KMS-11 (cell line): ENCODE measurements at regions not wholly inside any gene's neighbourhood (a gene's known extent, or its start where the extent isn't known, plus 50 kb on each side); places are given as distances from the start of the nearest gene placed in this dataset.
A peak's percentile ranks its signal among the peaks of the same experiment; 100 is the strongest.

Experiments
- H2AFZ ChIP-seq: fragments of 200-600 bp; sonication (generic); 2 replicates; pipeline ENCODE4 v1.6.1; 2016; ENCODE audit warnings: antibody characterized with exemption, mixed run types, low read depth
- H3K27ac ChIP-seq: fragments of 200-600 bp; sonication (generic); 2 replicates; pipeline ENCODE4 v1.6.1; 2016; ENCODE audit warnings: mild to moderate bottlenecking, mixed run types
- H3K27me3 ChIP-seq: fragments of 200-600 bp; sonication (generic); 2 replicates; pipeline ENCODE4 v1.6.1; 2017; ENCODE audit warnings: mild to moderate bottlenecking, low read depth, mixed run types, moderate library complexity; ENCODE audit not compliant: insufficient read depth
- H3K36me3 ChIP-seq: fragments of 200-600 bp; sonication (generic); 2 replicates; pipeline ENCODE4 v1.6.1; 2017; ENCODE audit warnings: mild to moderate bottlenecking, mixed run types; ENCODE audit not compliant: insufficient read depth
- H3K4me1 ChIP-seq: fragments of 200-600 bp; sonication (generic); 2 replicates; pipeline ENCODE4 v1.6.1; 2016; ENCODE audit warnings: mild to moderate bottlenecking, low read depth, mixed run types; ENCODE audit not compliant: poor library complexity, severe bottlenecking
- H3K4me2 ChIP-seq: fragments of 200-600 bp; sonication (generic); 2 replicates; pipeline ENCODE4 v1.7.0; 2016; ENCODE audit warnings: mild to moderate bottlenecking, mixed run types
- H3K4me3 ChIP-seq: fragments of 200-600 bp; sonication (generic); IDR thresholded peaks from 2 replicates; pipeline ENCODE4 v1.6.1; 2017; ENCODE audit warnings: low read depth, low read length, mixed read lengths; ENCODE audit not compliant: insufficient read depth
- H3K79me2 ChIP-seq: fragments of 200-600 bp; sonication (generic); 2 replicates; pipeline ENCODE4 v1.6.1; 2016; ENCODE audit warnings: low read depth, mixed run types; ENCODE audit not compliant: insufficient read depth
- H3K9ac ChIP-seq: fragments of 200-600 bp; sonication (generic); 2 replicates; pipeline ENCODE4 v1.6.1; 2016; ENCODE audit warnings: mild to moderate bottlenecking, mixed run types
- H4K20me1 ChIP-seq: fragments of 200-600 bp; sonication (generic); 2 replicates; pipeline ENCODE4 v1.6.1; 2016; ENCODE audit warnings: mild to moderate bottlenecking, mixed run types; ENCODE audit not compliant: insufficient read depth
- TF ChIP-seq, protein P1 (sequence below): fragments of 200-600 bp; sonication (generic); conservative IDR thresholded peaks from 2 replicates; pipeline ENCODE4 v1.6.1; 2017; ENCODE audit warnings: low read depth, mild to moderate bottlenecking, antibody characterized with exemption, low read length, moderate library complexity, mixed read lengths

DNA sequence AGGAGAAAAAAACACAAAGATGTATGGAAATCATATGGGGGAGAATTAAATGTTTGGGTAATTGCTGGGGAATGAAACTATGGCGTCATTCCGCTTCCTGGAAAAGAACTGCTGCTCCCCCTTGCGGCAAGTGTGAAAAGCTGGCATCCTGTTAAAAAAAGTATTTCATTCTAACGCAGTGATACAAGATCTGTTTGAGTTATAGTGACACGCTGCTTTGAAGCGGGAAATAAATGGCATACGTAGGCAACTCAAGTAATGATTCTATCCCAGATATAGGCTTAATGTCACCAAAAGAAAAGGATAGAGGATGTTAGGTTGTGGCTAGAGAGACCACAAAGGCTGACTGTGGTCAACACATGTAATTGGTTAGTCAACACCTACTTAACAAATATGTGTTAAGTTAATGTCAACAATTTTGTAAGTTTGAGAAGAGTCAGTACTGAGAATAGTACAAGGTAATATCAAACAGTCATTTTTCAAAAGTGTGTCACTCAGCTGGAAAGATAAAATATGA is 70.2 kb upstream of the ALDH1A1 start:
- Histone ChIP-seq H2AFZ (no peak overlapping the region), H4K20me1 (no peaks in the 10 kb centered on the region), H3K4me2 (no peak overlapping the region), H3K4me1 (no peaks in the 10 kb centered on the region), H3K9ac (no peak overlapping the region), H3K79me2 (no peaks in the 10 kb centered on the region), H3K4me3 (no peak overlapping the region), H3K27me3 (no peaks in the 10 kb centered on the region), H3K27ac (no peak overlapping the region), H3K36me3 (no peaks in the 10 kb centered on the region)
- TF ChIP-seq, protein P1, sequence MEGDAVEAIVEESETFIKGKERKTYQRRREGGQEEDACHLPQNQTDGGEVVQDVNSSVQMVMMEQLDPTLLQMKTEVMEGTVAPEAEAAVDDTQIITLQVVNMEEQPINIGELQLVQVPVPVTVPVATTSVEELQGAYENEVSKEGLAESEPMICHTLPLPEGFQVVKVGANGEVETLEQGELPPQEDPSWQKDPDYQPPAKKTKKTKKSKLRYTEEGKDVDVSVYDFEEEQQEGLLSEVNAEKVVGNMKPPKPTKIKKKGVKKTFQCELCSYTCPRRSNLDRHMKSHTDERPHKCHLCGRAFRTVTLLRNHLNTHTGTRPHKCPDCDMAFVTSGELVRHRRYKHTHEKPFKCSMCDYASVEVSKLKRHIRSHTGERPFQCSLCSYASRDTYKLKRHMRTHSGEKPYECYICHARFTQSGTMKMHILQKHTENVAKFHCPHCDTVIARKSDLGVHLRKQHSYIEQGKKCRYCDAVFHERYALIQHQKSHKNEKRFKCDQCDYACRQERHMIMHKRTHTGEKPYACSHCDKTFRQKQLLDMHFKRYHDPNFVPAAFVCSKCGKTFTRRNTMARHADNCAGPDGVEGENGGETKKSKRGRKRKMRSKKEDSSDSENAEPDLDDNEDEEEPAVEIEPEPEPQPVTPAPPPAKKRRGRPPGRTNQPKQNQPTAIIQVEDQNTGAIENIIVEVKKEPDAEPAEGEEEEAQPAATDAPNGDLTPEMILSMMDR, result peak; percentile 68

DNA sequence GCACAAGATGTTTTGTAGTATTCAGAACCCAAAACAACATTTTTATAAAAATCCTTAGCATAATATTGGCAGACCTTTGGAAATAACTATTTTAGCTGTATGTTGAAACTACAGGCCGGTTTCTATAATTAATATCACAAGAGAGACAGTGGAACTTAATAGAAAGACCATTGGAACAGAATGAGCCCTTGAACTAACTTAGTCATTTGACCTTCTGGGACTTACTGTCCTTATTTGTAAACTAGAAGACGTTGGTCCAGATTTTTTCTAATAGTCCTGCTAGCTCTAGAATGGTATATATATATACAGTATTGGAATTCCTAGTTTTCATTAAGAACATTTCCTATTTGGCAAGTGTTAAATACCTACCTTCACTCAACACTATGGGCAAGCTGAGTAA is 69.5 kb upstream of the ALDH1A1 start:
- no peaks in the 10 kb centered on the region for H3K4me1 ChIP-seq
- TF ChIP-seq, protein P1, result no peak
- no peak overlapping the region for H3K9ac ChIP-seq
- H3K27ac ChIP-seq, result no peak overlapping the region
- no peaks in the 10 kb centered on the region for H3K36me3 ChIP-seq
- H4K20me1 ChIP-seq, result no peaks in the 10 kb centered on the region
- no peaks in the 10 kb centered on the region for H3K79me2 ChIP-seq
- no peak overlapping the region for H3K4me2 ChIP-seq
- no peaks in the 10 kb centered on the region for H3K27me3 ChIP-seq
- no peak overlapping the region for H2AFZ ChIP-seq
- no peak overlapping the region for H3K4me3 ChIP-seq

DNA sequence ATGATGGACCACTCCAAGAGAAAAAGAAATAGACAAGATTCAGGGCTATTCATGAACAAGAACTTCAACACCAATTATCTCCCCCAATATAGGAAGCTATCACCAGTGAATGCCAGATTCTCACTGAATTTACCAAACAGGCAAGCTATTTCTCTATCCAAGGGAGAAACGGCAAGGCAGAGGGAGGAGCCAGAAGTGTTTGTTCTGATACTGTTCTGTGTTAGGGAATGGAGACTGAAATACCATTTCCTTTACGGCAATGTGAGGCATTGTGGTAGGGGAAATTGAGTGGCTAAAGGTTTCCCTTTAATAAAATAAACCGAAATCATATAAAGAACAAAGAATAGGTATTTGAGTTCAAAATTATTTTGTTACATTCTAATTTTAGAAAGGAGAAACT is 68.0 kb upstream of the ALDH1A1 start:
- Histone ChIP-seq H3K79me2 (no peaks in the 10 kb centered on the region), H3K36me3 (no peaks in the 10 kb centered on the region), H2AFZ (no peak overlapping the region), H3K27ac (no peak overlapping the region), H3K4me1 (no peaks in the 10 kb centered on the region), H4K20me1 (no peaks in the 10 kb centered on the region), H3K27me3 (no peaks in the 10 kb centered on the region), H3K4me2 (no peak overlapping the region), H3K9ac (no peak overlapping the region), H3K4me3 (no peak overlapping the region)
- TF ChIP-seq, protein P1, result no peak

DNA sequence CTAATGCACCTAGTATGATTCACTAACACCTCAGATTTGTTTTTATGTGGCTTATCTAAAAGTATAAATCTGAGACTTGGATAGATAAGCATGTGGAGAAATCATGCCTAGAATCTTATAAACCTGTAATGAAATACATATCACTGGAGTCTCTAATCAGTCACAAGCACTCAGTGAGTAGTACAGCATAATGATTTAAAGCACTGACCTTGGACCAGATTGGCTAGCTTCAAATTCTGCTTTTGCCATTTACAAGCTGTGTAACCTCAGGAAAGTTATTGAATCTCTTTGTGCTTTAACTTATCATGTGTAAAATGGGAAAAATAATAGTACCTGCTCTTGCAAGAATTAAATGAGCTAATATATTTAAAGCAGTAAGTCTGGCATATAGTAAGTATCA is 61.2 kb upstream of the ALDH1A1 start:
- Histone ChIP-seq H3K4me2 (no peak overlapping the region), H3K9ac (no peak overlapping the region), H3K79me2 (no peaks in the 10 kb centered on the region), H2AFZ (no peak overlapping the region), H3K27me3 (no peaks in the 10 kb centered on the region), H3K4me3 (no peak overlapping the region), H3K4me1 (no peaks in the 10 kb centered on the region), H3K27ac (no peak overlapping the region), H4K20me1 (no peaks in the 10 kb centered on the region), H3K36me3 (no peaks in the 10 kb centered on the region)
- TF ChIP-seq, protein P1, result no peak
